ENCODE measurements at regions not wholly inside any gene's neighbourhood (a gene's known extent, or its start where the extent isn't known, plus 50 kb on each side); places are given as distances from the start of the nearest gene placed in this dataset.
"Not testable (repeated sequence)": the region's sequence is repeated elsewhere in the genome, so short reads cannot be mapped to it uniquely, and the experiment has no call there.

- no peak for DNase-seq
Observed at GRCh38 chr5:130436430-130436829, 532.2 kb downstream of the CHSY3 start.

GRCh38 chr5:130427222-130427955 is 523.1 kb downstream of the CHSY3 start:
- no peak for DNase-seq

- no peak for DNase-seq
Observed at GRCh38 chr5:130425424-130425823, 521.2 kb downstream of the CHSY3 start.

- no peak for DNase-seq
Observed at GRCh38 chr5:130424341-130424740, 520.1 kb downstream of the CHSY3 start.

GRCh38 chr5:130402906-130403305 is 498.6 kb downstream of the CHSY3 start:
- DNase-seq, result no peak

GRCh38 chr5:130400091-130400490 is 495.8 kb downstream of the CHSY3 start:
- no peak for DNase-seq

- DNase-seq, result no peak
Observed at GRCh38 chr5:130398825-130399224, 494.6 kb downstream of the CHSY3 start.

GRCh38 chr5:130397727-130398126 is 493.5 kb downstream of the CHSY3 start:
- not testable (repeated sequence) for DNase-seq

GRCh38 chr5:130397132-130397531 is 492.9 kb downstream of the CHSY3 start:
- DNase-seq, result no peak

GRCh38 chr5:130391727-130392264 is 487.5 kb downstream of the CHSY3 start:
- not testable (repeated sequence) for DNase-seq

- DNase-seq, result no peak
Observed at GRCh38 chr5:130386155-130386554, 481.9 kb downstream of the CHSY3 start.

GRCh38 chr5:130385656-130386055 is 481.4 kb downstream of the CHSY3 start:
- no peak for DNase-seq

GRCh38 chr5:130365956-130366355 is 461.7 kb downstream of the CHSY3 start:
- DNase-seq, result no peak

GRCh38 chr5:130350131-130350530 is 445.9 kb downstream of the CHSY3 start:
- no peak for DNase-seq

GRCh38 chr5:130337179-130337888 is 433.1 kb downstream of the CHSY3 start:
- DNase-seq, result no peak

GRCh38 chr5:130335117-130335516 is 430.9 kb downstream of the CHSY3 start:
- DNase-seq, result no peak

GRCh38 chr5:130333089-130333488 is 428.8 kb downstream of the CHSY3 start:
- DNase-seq, result no peak

- no peak for DNase-seq
Observed at GRCh38 chr5:130331332-130331731, 427.1 kb downstream of the CHSY3 start.

GRCh38 chr5:130324953-130325671 is 420.8 kb downstream of the CHSY3 start:
- no peak for DNase-seq

GRCh38 chr5:130323804-130324454 is 419.7 kb downstream of the CHSY3 start:
- no peak for DNase-seq

GRCh38 chr5:130321931-130322330 is 417.7 kb downstream of the CHSY3 start:
- no peak for DNase-seq

GRCh38 chr5:130316971-130317680 is 412.9 kb downstream of the CHSY3 start:
- no peak for DNase-seq

Measured in NCI-H2081 treated with DMSO at 0.1 percent for 48 hours (cell line).